GM19035 (cell line): ENCODE measurements at regions not wholly inside any gene's neighbourhood (a gene's known extent, or its start where the extent isn't known, plus 50 kb on each side); places are given as distances from the start of the nearest gene placed in this dataset.
"Not testable (repeated sequence)": the region's sequence is repeated elsewhere in the genome, so short reads cannot be mapped to it uniquely, and the experiment has no call there.

Experiments used
- ATAC-seq: cut with Tn5 transposase; IDR thresholded peaks from one replicate; pipeline ENCODE4 v1.9.1; 2021; ENCODE audit not compliant: unreplicated experiment

GRCh38 chr5:111983459-111983858 lies 226.5 kb upstream of the NREP start:
- no peak for ATAC-seq

GRCh38 chr5:111977436-111977829 lies 220.4 kb upstream of the NREP start:
- no peak for ATAC-seq

- no peak for ATAC-seq
Observed at GRCh38 chr5:111976705-111977435, 219.9 kb upstream of the NREP start.

- no peak for ATAC-seq
Observed at GRCh38 chr5:111975133-111975532, 218.1 kb upstream of the NREP start.

- no peak for ATAC-seq
Observed at GRCh38 chr5:111973961-111974360, 217.0 kb upstream of the NREP start.

- no peak for ATAC-seq
Observed at GRCh38 chr5:111972548-111972947, 215.6 kb upstream of the NREP start.

- no peak for ATAC-seq
Observed at GRCh38 chr5:111972080-111972479, 215.1 kb upstream of the NREP start.

- ATAC-seq = no peak
Observed at GRCh38 chr5:111968459-111968858, 211.5 kb upstream of the NREP start.

GRCh38 chr5:111967463-111967862 lies 210.5 kb upstream of the NREP start:
- no peak for ATAC-seq

GRCh38 chr5:111966290-111966689 lies 209.3 kb upstream of the NREP start:
- no peak for ATAC-seq

GRCh38 chr5:111963555-111963954 lies 206.6 kb upstream of the NREP start:
- ATAC-seq = no peak

- ATAC-seq = no peak
Observed at GRCh38 chr5:111962906-111963305, 205.9 kb upstream of the NREP start.

GRCh38 chr5:111961862-111962261 lies 204.9 kb upstream of the NREP start:
- ATAC-seq = no peak

- ATAC-seq = no peak
Observed at GRCh38 chr5:111960476-111961215, 203.7 kb upstream of the NREP start.

- ATAC-seq = no peak
Observed at GRCh38 chr5:111958851-111959250, 201.9 kb upstream of the NREP start.

GRCh38 chr5:111956765-111957164 lies 199.8 kb upstream of the NREP start:
- not testable (repeated sequence) for ATAC-seq

GRCh38 chr5:111954516-111955395 lies 197.8 kb upstream of the NREP start:
- peak; percentile 73 for ATAC-seq

- ATAC-seq = no peak
Observed at GRCh38 chr5:111953351-111954127, 196.5 kb upstream of the NREP start.

- no peak for ATAC-seq
Observed at GRCh38 chr5:111952555-111952954, 195.6 kb upstream of the NREP start.

- no peak for ATAC-seq
Observed at GRCh38 chr5:111950660-111951059, 193.7 kb upstream of the NREP start.
